HL-60 (cell line): ENCODE measurements at regions not wholly inside any gene's neighbourhood (a gene's known extent, or its start where the extent isn't known, plus 50 kb on each side); places are given as distances from the start of the nearest gene placed in this dataset.

Source experiments
- GABPA ChIP-seq: IDR thresholded peaks from 2 replicates; pipeline ENCODE4 v1.6.1; 2012; ENCODE audit warnings: low read depth
- POLR2AphosphoS5 ChIP-seq: IDR thresholded peaks from 2 replicates; pipeline ENCODE4 v1.6.1; 2012; ENCODE audit warnings: low read depth
- TF ChIP-seq, protein P1 (sequence below): IDR thresholded peaks from one replicate; pipeline ENCODE4 v1.5.1; 2011; ENCODE audit warnings: low read length, control low read depth, inconsistent platforms; ENCODE audit not compliant: insufficient read depth
- TF ChIP-seq, protein P2 (sequence below): IDR thresholded peaks from 2 replicates; pipeline ENCODE4 v1.6.1; 2012; ENCODE audit warnings: low read depth; ENCODE audit not compliant: insufficient replicate concordance

DNA sequence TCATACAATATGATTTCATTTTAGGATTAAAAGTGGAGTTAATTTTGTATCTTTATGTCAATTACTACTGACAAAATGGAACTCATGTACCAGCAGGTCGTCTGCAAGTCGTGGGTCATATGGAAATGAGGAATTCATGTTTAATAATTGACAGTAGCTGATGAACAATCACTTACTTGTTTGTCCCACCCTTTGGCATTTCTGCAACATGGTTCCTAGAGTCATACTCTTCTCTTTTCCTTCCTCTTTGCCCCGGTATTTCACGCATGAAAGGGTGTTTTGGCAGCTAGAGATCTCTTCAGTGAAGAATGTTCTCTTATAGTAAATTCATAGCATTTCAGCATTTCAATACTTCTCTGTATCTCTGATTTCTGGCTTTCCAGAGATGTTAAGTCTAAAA is 133.3 kb upstream of the SLC24A5 start:
- TF ChIP-seq, protein P1, sequence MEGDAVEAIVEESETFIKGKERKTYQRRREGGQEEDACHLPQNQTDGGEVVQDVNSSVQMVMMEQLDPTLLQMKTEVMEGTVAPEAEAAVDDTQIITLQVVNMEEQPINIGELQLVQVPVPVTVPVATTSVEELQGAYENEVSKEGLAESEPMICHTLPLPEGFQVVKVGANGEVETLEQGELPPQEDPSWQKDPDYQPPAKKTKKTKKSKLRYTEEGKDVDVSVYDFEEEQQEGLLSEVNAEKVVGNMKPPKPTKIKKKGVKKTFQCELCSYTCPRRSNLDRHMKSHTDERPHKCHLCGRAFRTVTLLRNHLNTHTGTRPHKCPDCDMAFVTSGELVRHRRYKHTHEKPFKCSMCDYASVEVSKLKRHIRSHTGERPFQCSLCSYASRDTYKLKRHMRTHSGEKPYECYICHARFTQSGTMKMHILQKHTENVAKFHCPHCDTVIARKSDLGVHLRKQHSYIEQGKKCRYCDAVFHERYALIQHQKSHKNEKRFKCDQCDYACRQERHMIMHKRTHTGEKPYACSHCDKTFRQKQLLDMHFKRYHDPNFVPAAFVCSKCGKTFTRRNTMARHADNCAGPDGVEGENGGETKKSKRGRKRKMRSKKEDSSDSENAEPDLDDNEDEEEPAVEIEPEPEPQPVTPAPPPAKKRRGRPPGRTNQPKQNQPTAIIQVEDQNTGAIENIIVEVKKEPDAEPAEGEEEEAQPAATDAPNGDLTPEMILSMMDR, result no peak
- TF ChIP-seq GABPA (no peak), POLR2AphosphoS5 (no peak)
- TF ChIP-seq, protein P2, sequence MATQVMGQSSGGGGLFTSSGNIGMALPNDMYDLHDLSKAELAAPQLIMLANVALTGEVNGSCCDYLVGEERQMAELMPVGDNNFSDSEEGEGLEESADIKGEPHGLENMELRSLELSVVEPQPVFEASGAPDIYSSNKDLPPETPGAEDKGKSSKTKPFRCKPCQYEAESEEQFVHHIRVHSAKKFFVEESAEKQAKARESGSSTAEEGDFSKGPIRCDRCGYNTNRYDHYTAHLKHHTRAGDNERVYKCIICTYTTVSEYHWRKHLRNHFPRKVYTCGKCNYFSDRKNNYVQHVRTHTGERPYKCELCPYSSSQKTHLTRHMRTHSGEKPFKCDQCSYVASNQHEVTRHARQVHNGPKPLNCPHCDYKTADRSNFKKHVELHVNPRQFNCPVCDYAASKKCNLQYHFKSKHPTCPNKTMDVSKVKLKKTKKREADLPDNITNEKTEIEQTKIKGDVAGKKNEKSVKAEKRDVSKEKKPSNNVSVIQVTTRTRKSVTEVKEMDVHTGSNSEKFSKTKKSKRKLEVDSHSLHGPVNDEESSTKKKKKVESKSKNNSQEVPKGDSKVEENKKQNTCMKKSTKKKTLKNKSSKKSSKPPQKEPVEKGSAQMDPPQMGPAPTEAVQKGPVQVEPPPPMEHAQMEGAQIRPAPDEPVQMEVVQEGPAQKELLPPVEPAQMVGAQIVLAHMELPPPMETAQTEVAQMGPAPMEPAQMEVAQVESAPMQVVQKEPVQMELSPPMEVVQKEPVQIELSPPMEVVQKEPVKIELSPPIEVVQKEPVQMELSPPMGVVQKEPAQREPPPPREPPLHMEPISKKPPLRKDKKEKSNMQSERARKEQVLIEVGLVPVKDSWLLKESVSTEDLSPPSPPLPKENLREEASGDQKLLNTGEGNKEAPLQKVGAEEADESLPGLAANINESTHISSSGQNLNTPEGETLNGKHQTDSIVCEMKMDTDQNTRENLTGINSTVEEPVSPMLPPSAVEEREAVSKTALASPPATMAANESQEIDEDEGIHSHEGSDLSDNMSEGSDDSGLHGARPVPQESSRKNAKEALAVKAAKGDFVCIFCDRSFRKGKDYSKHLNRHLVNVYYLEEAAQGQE, result no peak
